GM23338 (cell line): ENCODE measurements at regions not wholly inside any gene's neighbourhood (a gene's known extent, or its start where the extent isn't known, plus 50 kb on each side); places are given as distances from the start of the nearest gene placed in this dataset.

Experiments
- CREB1 ChIP-seq: fragments of 250-450 bp; sonication (Bioruptor Pico); IDR thresholded peaks from 2 replicates; pipeline ENCODE4 v1.5.0; 2020; ENCODE audit warnings: low read depth, mild to moderate bottlenecking, moderate library complexity
- CTCF ChIP-seq, 2 experiments: fragments of 200-600 bp in 1 of 2; sonication (generic) in 1 of 2; conservative IDR thresholded peaks; 2 replicates each; pipeline versions ENCODE4 v1.5.1 to v1.6.1; 2016 to 2017; ENCODE audit warnings: antibody characterized with exemption in 2 of 2, low read depth in 2 of 2, mild to moderate bottlenecking in 2 of 2, moderate library complexity in 1 of 2
- EZH2 ChIP-seq: fragments of 200-600 bp; sonication (generic); IDR thresholded peaks from one replicate; pipeline ENCODE4 v1.8.0; 2017; ENCODE audit warnings: antibody characterized with exemption, mild to moderate bottlenecking, low read depth; ENCODE audit not compliant: unreplicated experiment
- EZH2phosphoT487 ChIP-seq: fragments of 200-600 bp; sonication (generic); IDR thresholded peaks from one replicate; pipeline ENCODE4 v1.8.1; 2018; ENCODE audit warnings: antibody characterized with exemption; ENCODE audit not compliant: unreplicated experiment
- JUNB ChIP-seq: IDR thresholded peaks from one replicate; pipeline ENCODE4 v1.6.1; 2016; ENCODE audit warnings: antibody characterized with exemption; ENCODE audit not compliant: unreplicated experiment
- POLR2AphosphoS5 ChIP-seq: IDR thresholded peaks from 2 replicates; pipeline ENCODE4 v1.6.1; 2016; ENCODE audit warnings: antibody characterized with exemption, low read depth
- REST ChIP-seq: IDR thresholded peaks from one replicate; pipeline ENCODE4 v1.6.1; 2018; ENCODE audit warnings: antibody characterized with exemption; ENCODE audit not compliant: unreplicated experiment
- STAT1 ChIP-seq: IDR thresholded peaks from one replicate; pipeline ENCODE4 v1.6.1; 2016; ENCODE audit warnings: antibody characterized with exemption; ENCODE audit not compliant: unreplicated experiment
- ZNF331 ChIP-seq: fragments of 250-450 bp; sonication (Bioruptor Pico); IDR thresholded peaks from 2 replicates; pipeline ENCODE4 v1.5.0; 2020; ENCODE audit warnings: low read depth, mild to moderate bottlenecking, moderate library complexity
- ZNF462 ChIP-seq: fragments of 250-450 bp; sonication (Bioruptor Pico); IDR thresholded peaks from 2 replicates; pipeline ENCODE4 v1.5.0; 2020; ENCODE audit warnings: mild to moderate bottlenecking, moderate library complexity

DNA sequence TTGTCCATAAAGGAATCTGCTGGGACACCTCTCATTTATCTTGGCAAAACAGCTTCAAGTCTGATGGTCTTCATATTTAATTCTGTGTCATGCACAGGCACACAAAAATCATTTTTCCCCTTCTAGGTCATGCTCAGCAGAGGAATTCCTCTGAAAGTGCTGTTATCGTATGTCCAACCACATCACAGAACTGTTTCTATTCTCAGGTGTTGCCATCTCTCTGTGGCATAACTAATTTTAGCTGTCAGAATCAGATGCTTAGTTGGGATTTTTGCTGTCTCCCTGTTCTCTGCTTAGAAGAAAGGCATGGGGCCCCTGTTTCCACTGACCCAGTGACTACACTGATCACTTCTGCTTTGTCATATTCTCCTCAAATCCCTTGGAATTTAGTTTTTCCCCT lies 608.0 kb upstream of the EPHA7 start:
- TF ChIP-seq CTCF (conservative IDR thresholded peaks at IDR 0.05; ENCODE audit: low read depth in 2 of 2) (no peak), POLR2AphosphoS5 (no peak), EZH2 (no peak), ZNF331 (CRISPR knock-in tag) (no peak), STAT1 (no peak), EZH2phosphoT487 (no peak), REST (no peak), CREB1 (CRISPR knock-in tag) (no peak), ZNF462 (CRISPR knock-in tag) (no peak), JUNB (no peak)
